Germinal center (tissue), 1 donor: ENCODE measurements at regions not wholly inside any gene's neighbourhood (a gene's known extent, or its start where the extent isn't known, plus 50 kb on each side); places are given as distances from the start of the nearest gene placed in this dataset.
"Not testable (repeated sequence)": the region's sequence is repeated elsewhere in the genome, so short reads cannot be mapped to it uniquely, and the experiment has no call there.

Experiments used
- DNase-seq: peaks from one replicate; pipeline ENCODE4 v3.0.0; 2012; ENCODE audit warnings: mixed read lengths, low spot score

- no peak for DNase-seq
Measured at GRCh38 chr4:175033162-175033561, 115.0 kb downstream of the ADAM29 start.

DNA sequence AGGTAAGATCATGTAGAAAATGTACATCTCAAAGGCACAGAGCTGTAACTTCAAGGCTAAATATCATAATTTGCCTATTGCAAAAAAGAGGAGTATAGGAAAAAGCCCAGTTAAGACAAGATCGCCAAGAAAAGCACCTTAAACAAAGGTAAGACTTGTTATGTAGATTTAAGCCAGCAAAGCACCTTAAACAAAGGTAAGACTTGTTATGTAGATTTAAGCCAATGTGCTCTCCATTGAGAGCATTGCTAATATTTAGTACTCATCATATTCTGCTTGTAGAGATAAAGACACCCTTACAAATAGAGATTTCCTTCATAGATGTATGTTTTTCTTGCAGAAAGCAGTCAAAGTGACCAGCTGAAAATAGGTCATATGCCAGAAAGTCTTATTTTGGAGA lies 115.8 kb downstream of the ADAM29 start:
- DNase-seq: no peak

GRCh38 chr4:175034986-175035705 lies 117.0 kb downstream of the ADAM29 start:
- no peak for DNase-seq

GRCh38 chr4:175035905-175036304 lies 117.7 kb downstream of the ADAM29 start:
- DNase-seq: no peak

DNA sequence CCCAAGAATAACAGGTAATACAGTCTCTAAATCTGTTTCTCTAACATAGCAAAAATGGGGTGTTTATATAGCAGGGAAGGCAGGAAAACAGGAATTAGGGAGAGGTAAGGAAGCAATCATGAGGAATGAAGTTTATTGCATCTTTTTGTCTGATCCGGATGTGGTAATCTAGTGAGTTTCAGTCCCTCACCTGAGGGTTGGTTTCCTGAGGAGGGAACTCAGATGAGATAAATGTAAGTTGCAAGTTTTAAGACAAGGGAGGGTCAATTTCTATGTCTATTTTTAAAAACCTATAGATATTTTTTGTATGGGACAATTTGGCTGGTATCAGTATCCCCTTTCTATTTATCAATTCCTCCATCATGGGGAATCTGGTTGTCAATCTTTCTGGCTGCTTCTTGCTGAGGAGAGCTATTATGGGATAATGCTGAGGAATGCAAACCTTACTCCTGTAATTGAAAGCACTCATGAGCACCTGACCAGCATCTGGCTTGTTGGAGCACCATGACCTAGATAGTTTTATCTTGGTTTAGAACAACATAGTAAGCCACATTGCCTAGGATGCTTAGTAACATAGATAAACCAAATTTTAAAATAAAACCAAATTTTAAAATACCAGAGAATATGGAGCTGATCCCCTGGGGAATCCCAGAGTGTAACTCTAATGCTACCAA lies 130.1 kb downstream of the ADAM29 start:
- DNase-seq: no peak

DNA sequence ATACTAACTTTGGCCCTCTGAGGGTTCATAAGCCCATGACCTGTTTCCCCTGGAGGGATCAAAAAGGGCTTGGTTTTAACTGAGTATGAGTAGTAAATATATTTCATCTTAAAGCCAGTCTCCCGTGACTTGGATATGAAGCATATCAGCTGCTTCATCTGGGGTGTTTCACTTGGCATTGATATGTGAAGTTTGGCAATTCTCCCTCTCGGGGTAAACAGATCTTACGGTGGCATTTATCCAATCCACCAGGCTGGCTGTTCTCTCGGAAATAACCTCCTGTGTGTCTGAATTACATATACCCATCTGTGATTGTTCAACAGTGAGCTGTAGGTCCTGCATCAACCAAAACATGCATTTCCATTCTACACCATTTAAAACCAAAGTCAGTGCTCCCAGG lies 130.7 kb downstream of the ADAM29 start:
- no peak for DNase-seq

GRCh38 chr4:175051974-175052373 lies 133.8 kb downstream of the ADAM29 start:
- no peak for DNase-seq

DNA sequence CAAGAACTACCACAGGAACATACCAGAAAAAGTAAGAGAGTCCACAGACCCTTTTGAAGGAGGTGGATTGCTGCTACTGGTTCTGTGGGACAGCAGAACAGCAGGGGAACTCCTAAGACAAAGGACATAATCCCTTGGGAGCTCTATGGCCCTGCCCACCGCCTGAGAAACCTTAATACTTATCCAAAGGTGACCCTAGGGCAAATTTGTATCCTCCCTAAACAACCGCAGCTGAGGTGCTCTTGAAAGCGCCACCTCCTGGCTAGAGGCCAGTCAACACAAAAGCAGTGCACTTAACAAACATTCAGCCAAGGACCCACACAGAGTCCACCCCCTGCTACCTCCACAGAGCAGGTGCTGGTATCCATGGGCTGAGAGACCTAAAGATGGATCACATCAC lies 136.8 kb downstream of the ADAM29 start:
- no peak for DNase-seq

DNA sequence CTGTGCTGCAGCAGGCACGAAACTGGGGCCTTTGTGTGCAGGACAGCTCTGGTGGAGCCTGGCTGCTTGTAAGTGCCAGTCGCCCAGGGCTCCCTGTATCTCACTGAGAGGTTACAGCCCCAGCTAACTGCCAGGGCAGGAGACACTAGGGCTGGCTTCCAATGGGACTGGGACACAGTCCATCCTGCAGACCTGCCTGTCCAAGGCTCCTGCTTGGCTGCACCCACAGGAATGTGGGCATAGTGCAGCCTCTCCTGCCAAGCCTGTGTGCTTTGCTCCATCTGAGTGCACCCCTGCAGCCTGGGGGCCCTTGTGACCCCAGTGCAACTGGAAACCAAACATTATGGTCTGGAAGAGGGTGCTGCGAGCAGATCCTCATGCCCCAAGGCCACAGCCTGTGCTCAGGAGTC lies 144.0 kb downstream of the ADAM29 start:
- DNase-seq: no peak

GRCh38 chr4:175065228-175065627 lies 147.1 kb downstream of the ADAM29 start:
- no peak for DNase-seq

- no peak for DNase-seq
Measured at GRCh38 chr4:175066923-175067627, 148.9 kb downstream of the ADAM29 start.

- DNase-seq: no peak
Measured at GRCh38 chr4:175068266-175068665, 150.1 kb downstream of the ADAM29 start.

- no peak for DNase-seq
Measured at GRCh38 chr4:175070444-175070843, 152.3 kb downstream of the ADAM29 start.

- no peak for DNase-seq
Measured at GRCh38 chr4:175071123-175071522, 153.0 kb downstream of the ADAM29 start.

GRCh38 chr4:175087145-175087544 lies 169.0 kb downstream of the ADAM29 start:
- no peak for DNase-seq

DNA sequence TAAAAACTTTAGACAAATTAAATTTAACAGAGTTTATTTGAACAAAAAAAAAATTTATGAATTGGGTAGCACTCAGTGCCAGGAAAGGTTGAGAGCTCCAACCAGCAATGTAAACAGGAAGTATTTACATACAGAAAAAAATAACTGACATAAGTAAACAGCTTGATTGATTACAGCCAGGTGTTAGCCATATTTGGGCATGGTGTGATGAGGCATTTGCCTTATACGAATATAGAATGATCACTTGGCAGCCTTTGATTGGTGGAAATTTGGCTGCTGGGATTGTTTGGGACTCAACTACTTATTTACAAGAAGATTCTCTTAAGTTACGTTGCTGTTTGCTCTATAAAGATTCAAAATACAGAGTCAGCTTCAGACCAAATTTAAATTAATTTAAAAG lies 172.0 kb downstream of the ADAM29 start:
- no peak for DNase-seq

DNA sequence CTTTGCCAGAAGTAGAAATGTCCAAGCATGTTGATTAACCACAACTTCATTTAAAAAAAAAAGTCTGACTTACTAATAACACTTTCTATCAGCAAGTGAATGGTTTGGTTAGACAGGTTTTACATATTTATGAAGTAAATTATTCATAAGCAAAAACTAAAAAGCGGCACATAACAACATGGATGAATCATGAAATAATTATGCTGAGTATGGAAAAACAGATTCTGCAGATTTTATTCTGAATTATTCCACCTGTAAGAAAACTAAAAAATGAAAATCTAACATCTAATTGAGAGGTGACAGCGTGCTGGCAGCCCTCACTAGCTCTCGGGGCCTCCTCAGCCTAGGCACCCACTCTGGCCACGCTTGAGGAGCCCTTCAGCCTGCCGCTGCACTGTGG lies 173.5 kb downstream of the ADAM29 start:
- no peak for DNase-seq

DNA sequence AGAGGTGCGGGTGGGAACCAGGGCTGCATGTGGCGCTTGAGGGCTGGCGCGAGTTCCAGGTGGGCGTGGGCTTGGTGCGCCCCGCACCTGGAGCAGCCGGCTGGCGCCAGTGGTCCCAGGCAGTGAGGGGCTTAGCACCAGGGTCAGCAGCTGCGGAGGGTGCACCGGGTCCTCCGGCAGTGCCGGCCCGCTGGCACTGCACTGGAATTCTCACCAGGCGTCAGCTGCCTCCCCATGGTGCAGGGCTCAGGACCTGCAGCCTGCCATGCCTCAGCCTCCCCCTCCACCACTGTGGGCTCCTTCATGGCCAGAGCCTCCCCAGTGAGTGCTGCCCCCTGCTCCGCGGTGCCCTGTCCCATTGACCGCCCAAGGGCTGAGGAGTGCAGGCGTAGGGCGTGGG lies 174.0 kb downstream of the ADAM29 start:
- DNase-seq: no peak

DNA sequence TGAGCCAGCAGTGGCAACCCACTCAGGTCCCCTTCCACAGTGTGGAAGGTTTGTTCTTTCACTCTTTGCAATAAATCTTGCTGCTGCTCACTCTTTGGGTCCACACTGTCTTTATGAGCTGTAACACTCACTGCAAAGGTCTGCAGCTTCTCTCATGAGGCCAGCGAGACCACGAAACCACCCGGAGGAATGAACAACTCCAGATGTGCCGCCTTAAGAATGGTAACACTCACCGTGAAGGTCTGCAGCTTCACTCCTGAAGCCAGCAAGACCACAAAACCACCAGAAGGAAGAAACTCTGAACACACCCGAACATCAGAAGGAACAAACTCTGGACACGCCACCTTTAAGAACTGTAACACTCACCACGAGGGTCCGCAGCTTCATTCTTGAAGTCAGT lies 174.9 kb downstream of the ADAM29 start:
- not testable (repeated sequence) for DNase-seq

DNA sequence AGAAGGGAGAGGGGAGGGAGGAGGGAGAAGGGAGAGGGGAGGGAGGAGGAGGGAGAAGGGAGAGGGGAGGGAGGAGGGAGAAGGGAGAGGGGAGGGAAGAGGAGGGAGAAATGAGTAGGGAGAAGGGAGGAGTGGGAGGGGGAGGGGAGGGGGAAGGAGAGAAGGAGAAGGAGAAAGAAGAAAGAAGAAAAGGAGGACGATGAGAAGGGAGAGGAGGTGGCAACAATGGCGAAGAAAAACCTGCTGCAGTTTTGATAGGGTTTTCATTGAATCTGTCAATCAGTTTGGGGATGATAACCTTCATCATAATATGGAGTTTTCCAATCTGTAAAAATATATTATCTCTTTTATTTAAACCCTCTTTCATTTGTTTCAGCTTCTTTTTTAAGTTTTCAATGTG lies 185.2 kb downstream of the ADAM29 start:
- DNase-seq: no peak

DNA sequence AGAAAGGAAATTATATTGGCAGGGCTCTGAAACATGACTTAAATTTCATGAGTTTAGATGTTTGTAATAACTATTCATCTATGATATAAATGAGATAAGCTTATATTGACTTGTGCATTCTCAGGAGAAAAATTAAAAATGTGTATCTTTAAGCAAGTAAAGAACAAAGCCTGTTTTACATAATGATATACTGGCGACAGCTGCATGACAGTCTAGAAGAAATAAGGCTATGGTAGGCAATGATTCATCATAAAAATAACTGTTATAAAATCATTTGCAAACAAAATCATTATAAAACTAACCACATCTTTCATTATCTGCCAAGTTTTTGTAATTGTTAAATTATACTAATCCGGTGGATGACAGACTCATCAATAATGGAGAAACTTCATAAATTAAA lies 188.1 kb downstream of the ADAM29 start:
- no peak for DNase-seq

- no peak for DNase-seq
Measured at GRCh38 chr4:175109933-175110332, 191.8 kb downstream of the ADAM29 start.

- DNase-seq: no peak
Measured at GRCh38 chr4:175125410-175126068, 207.4 kb downstream of the ADAM29 start.
